Upper lobe of right lung (tissue), 1 donor: ENCODE measurements at regions not wholly inside any gene's neighbourhood (a gene's known extent, or its start where the extent isn't known, plus 50 kb on each side); places are given as distances from the start of the nearest gene placed in this dataset.

Experiments used
- ATAC-seq: fragments of 200-7000 bp; cut with Tn5 transposase; one replicate; pipeline ENCODE4 v1.9.1; 2020; ENCODE audit warnings: mild to moderate bottlenecking, moderate library complexity
- DNase-seq: peaks from one replicate; pipeline ENCODE4 v3.0.0-alpha.2; 2020
- H3K27ac ChIP-seq: fragments of 200-600 bp; one replicate; pipeline ENCODE4 v1.8.0; 2022
- H3K27me3 ChIP-seq: fragments of 200-600 bp; one replicate; pipeline ENCODE4 v1.8.0; 2022; ENCODE audit warnings: mild to moderate bottlenecking
- H3K36me3 ChIP-seq: fragments of 200-600 bp; one replicate; pipeline ENCODE4 v1.8.0; 2022
- H3K4me1 ChIP-seq: fragments of 200-600 bp; one replicate; pipeline ENCODE4 v1.8.0; 2022
- H3K4me3 ChIP-seq: fragments of 200-600 bp; one replicate; pipeline ENCODE4 v1.8.0; 2022; ENCODE audit warnings: mild to moderate bottlenecking
- H3K9me3 ChIP-seq: fragments of 200-600 bp; one replicate; pipeline ENCODE4 v1.8.0; 2022
- CTCF ChIP-seq: fragments of 200-600 bp; IDR thresholded peaks from one replicate; pipeline ENCODE4 v1.8.0; 2022; ENCODE audit warnings: antibody characterized with exemption
- intact Hi-C: fragments of 100-400 bp; cut with DNase I; formaldehyde crosslinking; loops from one replicate; pipeline ENCODE4 v1.11.0; 2022
- donor health status: DM: no; HTN: yes; CAD: no; lungs with severe emphysema.

DNA sequence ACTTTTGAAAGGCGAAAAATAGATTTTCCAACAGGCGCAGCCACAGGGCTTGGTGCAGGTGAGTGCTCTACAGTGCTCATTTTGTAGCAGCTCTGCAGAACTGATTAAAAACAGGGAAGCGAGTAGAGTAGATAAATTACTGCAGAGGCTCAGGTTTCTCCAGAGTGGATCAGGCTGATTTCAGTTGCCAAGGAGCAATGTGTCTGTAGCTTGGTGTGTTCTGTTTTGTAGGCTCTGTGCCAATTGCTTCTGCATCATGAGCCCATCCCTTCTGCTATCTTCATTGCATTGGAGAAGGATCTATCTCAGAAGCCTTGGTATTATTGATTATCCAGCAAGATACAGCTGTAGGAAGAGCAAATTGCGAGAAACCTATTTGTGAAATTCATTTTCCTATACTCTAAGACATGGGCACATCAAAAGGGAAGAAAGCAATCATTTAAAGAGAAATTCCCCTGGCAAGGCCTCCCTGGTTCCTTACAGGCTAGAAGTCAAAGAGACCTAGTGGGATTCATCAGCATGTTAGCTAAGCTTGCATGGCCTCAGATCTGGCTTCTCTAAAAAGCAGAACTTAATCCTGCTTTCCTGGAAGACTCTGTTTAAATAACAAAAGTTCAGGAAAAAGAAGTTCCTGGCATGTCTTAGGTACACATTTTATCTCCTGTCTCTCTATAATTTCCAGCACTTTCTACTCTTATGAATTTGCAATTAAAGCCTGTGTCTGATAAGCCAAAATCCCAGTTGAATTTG lies 432.4 kb upstream of the ATP10A start:
- no peaks in the 10 kb centered on the region for H3K9me3 ChIP-seq
- no peaks in the 10 kb centered on the region for H3K36me3 ChIP-seq
- DNase-seq (no peak), ATAC-seq (no peak)
- no peaks in the 10 kb centered on the region for H3K27me3 ChIP-seq
- no peak for TF ChIP-seq CTCF
- H3K27ac ChIP-seq = no peak overlapping the region
- intact Hi-C loops = no loop called here
- no peak overlapping the region for H3K4me3 ChIP-seq
- no peaks in the 10 kb centered on the region for H3K4me1 ChIP-seq

GRCh38 chr15:26294059-26294689 lies 431.0 kb upstream of the ATP10A start:
- Histone ChIP-seq H3K4me3 (no peak overlapping the region), H3K27me3 (no peaks in the 10 kb centered on the region), H3K36me3 (no peaks in the 10 kb centered on the region), H3K9me3 (no peaks in the 10 kb centered on the region), H3K27ac (no peak overlapping the region), H3K4me1 (no peaks in the 10 kb centered on the region)
- ATAC-seq = peak; percentile 31
- DNase-seq = no peak
- TF ChIP-seq CTCF = no peak
- intact Hi-C loops = no loop called here

GRCh38 chr15:26287381-26287780 lies 424.3 kb upstream of the ATP10A start:
- DNase-seq = no peak
- Histone ChIP-seq H3K4me3 (no peak overlapping the region), H3K27me3 (no peaks in the 10 kb centered on the region), H3K27ac (no peak overlapping the region), H3K4me1 (no peaks in the 10 kb centered on the region), H3K9me3 (peaks cover 7% of the 10 kb centered on the region), H3K36me3 (no peaks in the 10 kb centered on the region)
- intact Hi-C loops = no loop called here
- TF ChIP-seq CTCF = no peak
- ATAC-seq = no peak

DNA sequence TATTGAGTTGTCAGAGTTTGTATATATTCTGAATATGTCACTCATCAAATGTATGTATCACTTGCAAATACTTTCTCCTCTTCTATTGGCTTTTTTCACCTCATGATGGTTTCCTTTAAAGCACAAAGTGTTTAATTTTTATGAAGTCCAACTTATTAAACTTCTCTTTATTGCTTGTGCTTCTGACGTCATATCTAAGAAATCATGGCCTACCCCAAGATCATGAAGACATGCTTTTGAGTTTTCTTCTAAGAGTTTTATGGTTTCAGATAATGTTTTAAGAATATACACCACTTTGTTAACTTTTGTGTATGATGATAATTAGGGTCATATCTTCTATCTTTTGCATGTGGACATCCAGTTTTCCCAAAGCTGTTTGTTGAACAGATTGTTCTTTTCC lies 417.2 kb upstream of the ATP10A start:
- Histone ChIP-seq H3K4me3 (no peak overlapping the region), H3K36me3 (no peaks in the 10 kb centered on the region), H3K27ac (no peak overlapping the region), H3K4me1 (no peaks in the 10 kb centered on the region), H3K27me3 (no peaks in the 10 kb centered on the region), H3K9me3 (no peaks in the 10 kb centered on the region)
- no peak for ATAC-seq
- DNase-seq = no peak
- no peak for TF ChIP-seq CTCF
- intact Hi-C loops = no loop called here

- Histone ChIP-seq H3K36me3 (no peaks in the 10 kb centered on the region), H3K4me3 (no peak overlapping the region), H3K4me1 (no peaks in the 10 kb centered on the region), H3K27ac (no peak overlapping the region), H3K27me3 (no peaks in the 10 kb centered on the region), H3K9me3 (no peaks in the 10 kb centered on the region)
- intact Hi-C loops = no loop called here
- ATAC-seq (no peak), DNase-seq (no peak)
- TF ChIP-seq CTCF = no peak
Observed at GRCh38 chr15:26261966-26262365, 398.8 kb upstream of the ATP10A start.
